ENCODE measurements at regions not wholly inside any gene's neighbourhood (a gene's known extent, or its start where the extent isn't known, plus 50 kb on each side); places are given as distances from the start of the nearest gene placed in this dataset.
"Not testable (repeated sequence)": the region's sequence is repeated elsewhere in the genome, so short reads cannot be mapped to it uniquely, and the experiment has no call there.

DNA sequence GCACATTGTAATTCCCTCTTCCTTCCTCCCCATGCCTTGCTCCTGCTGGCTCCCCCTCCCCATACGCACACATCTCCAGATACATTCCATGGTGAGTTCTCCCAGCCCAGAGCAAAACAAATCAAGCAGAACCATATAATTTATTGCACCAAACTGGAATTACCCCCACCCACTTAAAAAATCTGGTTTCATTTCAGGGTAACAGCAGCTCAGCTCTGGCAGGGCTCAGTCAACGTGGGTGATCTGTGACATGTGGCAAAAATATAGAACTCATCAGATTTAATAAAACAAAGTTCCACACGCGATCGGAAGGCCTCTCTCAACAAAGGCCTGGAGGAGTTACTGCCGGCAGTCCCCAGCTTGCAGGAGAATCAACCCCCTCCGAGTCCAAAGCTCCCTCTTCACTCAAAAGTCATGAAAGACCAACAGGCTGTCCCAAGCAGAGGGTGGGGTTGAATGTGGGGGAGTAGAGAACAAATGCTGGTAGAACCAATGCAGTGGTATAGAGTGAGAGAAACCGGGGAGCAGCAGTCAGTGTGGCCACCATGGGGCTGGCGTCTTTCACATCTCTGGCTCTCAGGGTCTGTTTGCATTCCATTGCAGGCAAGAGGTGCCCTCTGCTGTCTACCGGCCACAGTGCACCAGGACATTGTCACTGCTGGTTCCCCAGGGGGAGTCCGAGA, 323.3 kb upstream of the NT5E start:
- DNase-seq, result no peak

- DNase-seq, result no peak
Observed at GRCh38 chr6:85125526-85125925, 324.4 kb upstream of the NT5E start.

- no peak for DNase-seq
Observed at GRCh38 chr6:85124472-85125354, 325.2 kb upstream of the NT5E start.

GRCh38 chr6:85121158-85121557, 328.7 kb upstream of the NT5E start:
- DNase-seq, result no peak

- no peak for DNase-seq
Observed at GRCh38 chr6:85118652-85119235, 331.1 kb upstream of the NT5E start.

DNA sequence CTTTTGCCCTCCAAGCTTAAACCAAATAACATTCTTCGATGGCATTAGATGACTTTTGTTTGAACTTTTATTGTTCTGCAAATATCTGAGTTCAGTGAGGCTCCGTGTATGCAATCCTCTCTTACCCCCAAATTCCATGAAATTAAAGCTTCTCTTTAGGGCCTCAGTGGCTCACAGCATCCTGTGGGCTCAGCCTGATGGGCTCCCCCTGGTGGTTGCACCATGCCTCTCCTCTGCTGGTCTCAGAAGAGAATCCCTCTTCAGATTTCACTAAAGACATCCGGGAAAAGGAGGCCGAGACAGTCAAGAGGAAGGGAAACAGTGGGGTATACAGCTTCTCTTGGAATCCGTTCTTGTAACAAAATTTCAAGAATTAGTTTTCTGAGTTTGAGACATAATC, 331.6 kb upstream of the NT5E start:
- DNase-seq, result no peak

DNA sequence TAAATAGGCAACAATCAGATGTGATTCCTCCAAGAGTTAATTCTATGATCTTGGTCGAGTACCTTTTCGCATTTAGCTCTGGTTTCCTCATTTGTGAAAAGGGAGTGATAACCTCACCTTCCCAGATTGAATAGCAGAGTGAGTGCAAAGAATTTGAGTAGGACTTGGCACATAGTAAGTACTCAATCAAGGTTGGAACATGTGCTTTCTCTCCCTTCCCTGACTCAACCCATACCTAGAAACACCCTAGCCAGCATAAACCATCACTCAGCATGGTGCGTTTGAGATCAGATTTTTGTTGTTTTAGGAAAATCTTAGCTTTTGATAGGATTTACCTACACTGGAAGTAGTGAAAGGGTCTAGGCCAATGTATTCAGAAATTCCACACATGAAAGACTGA, 333.4 kb upstream of the NT5E start:
- DNase-seq, result no peak

DNA sequence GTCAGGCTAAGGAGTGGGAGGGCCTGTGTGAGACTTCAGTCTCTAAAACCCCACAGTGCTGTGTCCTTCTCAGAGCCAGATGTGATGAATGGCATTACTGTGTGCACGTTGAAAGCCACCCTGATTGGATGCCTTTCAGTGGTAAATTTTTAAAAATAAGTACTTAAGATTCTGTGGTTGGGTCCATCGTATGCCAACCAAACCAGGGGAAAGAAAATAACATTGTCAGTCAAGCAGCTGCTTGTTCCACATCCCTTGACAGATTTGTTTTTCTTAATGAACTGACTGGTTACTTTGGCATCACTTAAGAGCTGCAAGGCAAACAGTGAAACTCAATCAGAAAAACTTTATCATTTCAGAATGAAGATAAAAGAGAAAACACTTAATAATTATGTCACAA, 334.0 kb upstream of the NT5E start:
- no peak for DNase-seq

- DNase-seq, result no peak
Observed at GRCh38 chr6:85115376-85115775, 334.5 kb upstream of the NT5E start.

DNA sequence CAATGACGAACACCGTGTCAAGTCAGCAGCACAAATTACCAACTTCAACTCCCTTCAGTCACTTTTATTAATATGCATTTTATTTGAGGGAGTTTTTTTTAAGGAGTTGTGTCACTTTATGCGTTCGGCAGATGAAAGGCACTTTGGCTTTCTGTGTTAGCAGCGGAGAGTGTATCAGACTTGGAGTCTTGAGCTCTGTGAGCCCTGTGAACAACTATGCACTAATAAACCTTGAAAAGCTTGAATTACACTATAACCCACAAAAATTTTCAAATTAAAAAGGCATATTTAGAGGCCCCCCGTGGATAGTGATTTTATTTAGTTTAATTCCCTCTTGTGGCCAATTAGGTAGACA, 335.3 kb upstream of the NT5E start:
- DNase-seq, result no peak

GRCh38 chr6:85113934-85114580, 335.8 kb upstream of the NT5E start:
- no peak for DNase-seq

GRCh38 chr6:85112540-85112939, 337.3 kb upstream of the NT5E start:
- DNase-seq, result no peak

DNA sequence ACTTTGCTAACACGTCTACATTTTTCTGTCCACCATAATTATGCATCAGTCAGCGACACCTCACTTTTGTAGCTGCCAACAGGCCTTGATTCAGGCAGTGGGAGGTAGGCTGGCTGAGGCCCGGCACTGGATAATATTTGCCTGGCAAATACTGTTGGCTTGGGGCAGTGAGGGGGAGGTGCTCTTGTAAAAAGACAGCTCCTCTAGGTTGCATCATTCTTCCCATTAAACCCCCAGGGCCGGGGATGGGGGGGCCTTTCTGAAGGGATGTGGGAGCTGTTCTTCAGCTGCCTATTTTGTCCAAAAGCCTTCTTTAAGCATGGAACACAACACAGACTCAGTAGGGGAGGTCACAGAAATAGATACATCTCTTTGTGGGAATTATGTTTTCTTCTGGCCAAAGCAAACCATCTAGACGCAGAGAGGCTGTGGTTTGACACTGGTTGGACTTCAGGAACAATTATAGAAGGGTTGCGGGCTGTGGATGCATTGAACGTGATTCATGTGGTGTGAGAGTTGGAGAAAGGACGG, 338.3 kb upstream of the NT5E start:
- no peak for DNase-seq

DNA sequence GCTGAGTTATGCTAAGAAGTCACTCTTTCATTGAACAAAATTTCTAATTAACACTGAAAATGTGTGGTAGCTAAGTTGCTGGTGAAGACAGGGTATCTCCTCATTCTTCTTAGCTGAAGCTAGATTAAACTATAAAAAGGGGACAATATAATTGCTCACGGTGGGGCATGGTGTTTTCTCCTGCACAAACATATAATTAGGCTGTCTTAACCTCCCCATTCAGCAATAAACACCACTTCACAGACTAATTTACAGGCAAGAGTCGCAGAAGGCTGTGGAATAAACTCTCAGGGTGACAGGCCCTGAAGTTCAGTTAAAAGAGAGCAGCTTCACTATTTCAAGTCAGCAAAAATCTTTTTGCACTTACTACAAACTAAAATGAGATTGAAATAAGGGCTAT, 338.9 kb upstream of the NT5E start:
- DNase-seq, result no peak

DNA sequence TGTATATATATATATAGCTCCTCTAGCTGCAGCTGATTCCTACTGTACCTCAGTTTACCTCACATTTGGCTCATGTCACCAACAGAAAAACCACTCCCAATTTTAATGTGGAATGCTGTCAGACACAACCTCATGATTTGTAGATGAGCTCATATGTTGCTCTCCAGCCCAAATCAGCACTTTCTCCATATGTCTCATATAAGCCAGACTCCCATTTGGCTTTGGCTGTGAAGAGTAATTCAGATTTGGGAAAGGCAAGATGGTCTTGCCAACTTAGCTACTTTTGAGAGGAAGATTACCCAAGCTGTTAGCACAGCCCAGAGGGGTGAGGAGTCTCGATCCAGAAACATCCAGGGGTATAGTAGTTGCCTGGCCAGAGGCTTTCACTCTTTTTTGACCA, 342.2 kb upstream of the NT5E start:
- DNase-seq, result no peak

- no peak for DNase-seq
Observed at GRCh38 chr6:85096976-85097375, 332.6 kb upstream of the TBX18 start.

DNA sequence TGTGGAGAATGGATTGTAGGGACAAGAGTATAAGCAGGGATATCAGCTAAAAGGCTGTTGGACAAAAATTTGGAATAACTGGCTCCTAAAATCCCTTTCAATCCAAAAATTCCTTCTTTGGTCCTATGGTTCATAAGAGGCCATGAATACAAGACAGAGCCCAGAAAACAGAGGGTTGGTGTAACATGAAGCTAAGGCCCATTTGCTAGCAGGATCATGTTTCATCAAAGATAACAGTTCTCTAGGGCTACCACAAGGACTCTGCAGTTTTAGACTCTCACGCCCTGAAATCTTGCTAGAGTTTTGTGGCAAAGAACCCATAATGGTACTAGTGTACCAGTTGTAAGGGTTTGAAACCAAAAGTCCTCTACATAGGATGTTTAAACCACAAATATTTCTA, 327.8 kb upstream of the TBX18 start:
- no peak for DNase-seq

DNA sequence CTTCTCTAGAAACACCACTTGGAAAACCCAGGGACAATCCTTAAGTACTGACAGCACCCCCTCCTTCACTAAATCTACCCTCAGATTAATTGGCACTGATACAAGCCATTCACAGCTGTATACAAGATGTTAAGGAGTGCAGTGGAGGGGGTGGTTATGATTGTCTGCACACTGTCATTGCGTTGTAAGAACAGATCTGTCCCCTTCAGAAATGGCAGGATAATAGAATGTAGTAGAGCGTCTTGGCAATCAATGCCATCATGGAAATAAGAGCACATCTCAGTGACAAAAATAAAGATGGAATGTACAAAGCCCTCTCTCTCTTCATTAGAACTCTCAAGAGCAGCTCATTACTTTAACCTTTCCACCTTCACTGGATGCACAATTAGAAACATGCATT, 324.9 kb upstream of the TBX18 start:
- no peak for DNase-seq

- DNase-seq, result no peak
Observed at GRCh38 chr6:85085875-85086274, 321.5 kb upstream of the TBX18 start.

DNA sequence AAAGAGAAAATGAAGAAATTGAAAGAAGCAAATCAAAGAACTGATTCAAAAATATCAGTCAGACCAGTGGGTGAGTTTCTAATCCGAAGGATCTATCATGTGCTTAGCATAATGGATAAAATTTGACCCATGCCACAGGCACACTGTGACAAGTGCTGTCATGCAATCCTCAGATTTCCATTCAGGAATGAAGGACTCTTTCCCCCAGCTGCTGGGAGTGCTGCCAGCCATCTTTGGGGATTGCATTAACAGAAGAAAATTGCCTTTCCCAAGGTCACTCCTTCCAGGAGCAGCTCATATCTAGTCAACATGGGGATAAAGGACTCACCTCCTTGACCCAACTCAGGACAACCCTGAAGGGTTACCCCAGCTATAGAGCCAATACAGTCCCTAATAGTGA, 316.7 kb upstream of the TBX18 start:
- no peak for DNase-seq

GRCh38 chr6:85079761-85080160, 315.4 kb upstream of the TBX18 start:
- DNase-seq, result no peak

DNA sequence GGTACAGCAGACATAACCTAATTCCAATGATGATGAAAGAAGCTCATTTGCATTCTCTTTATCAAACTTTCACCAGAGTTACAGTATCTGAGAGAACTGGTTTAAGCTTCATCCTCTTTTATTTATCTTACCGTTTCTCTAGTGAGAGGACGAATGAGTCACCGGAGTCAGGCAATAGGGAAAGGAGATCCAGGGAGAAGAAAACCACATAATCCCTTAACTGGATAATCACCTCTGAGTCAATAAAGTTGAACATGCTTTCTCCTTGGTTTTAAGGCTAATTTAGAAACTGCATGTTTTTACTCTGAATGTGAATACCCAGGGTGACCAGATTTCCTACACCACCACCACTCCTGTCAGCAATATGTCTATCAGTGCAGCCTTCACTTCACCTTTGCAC, 313.7 kb upstream of the TBX18 start:
- DNase-seq, result no peak

GRCh38 chr6:85077098-85077497, 312.7 kb upstream of the TBX18 start:
- DNase-seq, result no peak

GRCh38 chr6:85071845-85072244, 307.4 kb upstream of the TBX18 start:
- DNase-seq, result not testable (repeated sequence)

Data from NCI-H1694 treated with DMSO at 0.1 percent for 48 hours (cell line).